HEK293 (cell line): ENCODE measurements at regions not wholly inside any gene's neighbourhood (a gene's known extent, or its start where the extent isn't known, plus 50 kb on each side); places are given as distances from the start of the nearest gene placed in this dataset.

Experiments
- CTCF ChIA-PET: fragments of 350-600 bp; formaldehyde crosslinking; extraction: SDS; loops from one replicate; lab custom pipeline; 2021; ENCODE audit warnings: antibody characterized with exemption; lab: Yijun Ruan, JAX
- POLR2A ChIA-PET: fragments of 300-600 bp; formaldehyde crosslinking; extraction: SDS; loops from one replicate; lab custom pipeline; 2020; ENCODE audit warnings: antibody characterized with exemption, inconsistent platforms; lab: Yijun Ruan, JAX
- H3K27ac ChIP-seq: fragments of 200-500 bp; sonication (Bioruptor generic); 2 replicates; pipeline ENCODE4 v1.5.1; 2014; ENCODE audit warnings: low read depth, low read length, control low read depth, inconsistent platforms; ENCODE audit errors: extremely low read depth
- H3K36me3 ChIP-seq, 2 experiments: fragments of 200-500 bp in 1 of 2; sonication (Bioruptor generic) in 1 of 2; 1 replicate in 1 of 2; 2 replicates in 1 of 2; pipeline ENCODE4 v1.5.1; 2014 to 2017; ENCODE audit warnings: inconsistent platforms in 2 of 2, low read length in 2 of 2; ENCODE audit not compliant: control insufficient read depth in 2 of 2, insufficient read depth in 1 of 2
- H3K4me1 ChIP-seq: fragments of 200-500 bp; sonication (Bioruptor generic); 2 replicates; pipeline ENCODE4 v1.5.1; 2014; ENCODE audit warnings: mild to moderate bottlenecking, low read length, inconsistent platforms; ENCODE audit not compliant: control insufficient read depth, insufficient read depth
- H3K4me3 ChIP-seq: 2 replicates; pipeline ENCODE4 v1.5.1; 2011; ENCODE audit warnings: low read depth, mild to moderate bottlenecking, control low read depth, low read length, moderate library complexity
- H3K9me3 ChIP-seq: fragments of 200-500 bp; sonication (Bioruptor generic); 2 replicates; pipeline ENCODE4 v1.5.1; 2014; ENCODE audit warnings: low read depth, low read length, inconsistent platforms; ENCODE audit not compliant: control insufficient read depth, insufficient read depth
- PRDM6 ChIP-seq: fragments of 450-650 bp; formaldehyde crosslinking; IDR thresholded peaks from 2 replicates; pipeline ENCODE4 v1.5.1; 2017; ENCODE audit warnings: missing biosample characterization, missing genetic modification characterization
- SETDB1 ChIP-seq: IDR thresholded peaks from one replicate; pipeline ENCODE4 v1.6.1; 2017; ENCODE audit warnings: mild to moderate bottlenecking, low read length, moderate library complexity, mixed read lengths; ENCODE audit not compliant: insufficient read length
- YY2 ChIP-seq: fragments of 450-650 bp; formaldehyde crosslinking; IDR thresholded peaks from 2 replicates; pipeline ENCODE4 v1.5.1; 2016; ENCODE audit warnings: missing biosample characterization, missing genetic modification characterization
- ZBTB11 ChIP-seq: fragments of 450-650 bp; formaldehyde crosslinking; conservative IDR thresholded peaks from 2 replicates; pipeline ENCODE4 v1.5.1; 2016; ENCODE audit warnings: low read depth, missing biosample characterization, missing genetic modification characterization
- ZBTB20 ChIP-seq: fragments of 450-650 bp; formaldehyde crosslinking; IDR thresholded peaks from 2 replicates; pipeline ENCODE4 v1.5.1; 2016; ENCODE audit warnings: missing biosample characterization, missing genetic modification characterization
- ZNF121 ChIP-seq: fragments of 450-650 bp; formaldehyde crosslinking; IDR thresholded peaks from 2 replicates; pipeline ENCODE4 v1.5.1; 2016; ENCODE audit warnings: missing biosample characterization, missing genetic modification characterization
- ZNF148 ChIP-seq: fragments of 450-650 bp; formaldehyde crosslinking; IDR thresholded peaks from 2 replicates; pipeline ENCODE4 v1.5.0; 2017; ENCODE audit warnings: missing biosample characterization, missing genetic modification characterization, borderline replicate concordance
- ZNF2 ChIP-seq: fragments of 450-650 bp; formaldehyde crosslinking; IDR thresholded peaks from 2 replicates; pipeline ENCODE4 v1.5.1; 2016; ENCODE audit warnings: missing biosample characterization, missing genetic modification characterization
- ZNF221 ChIP-seq: fragments of 450-650 bp; formaldehyde crosslinking; IDR thresholded peaks from 2 replicates; pipeline ENCODE4 v1.5.1; 2017; ENCODE audit warnings: missing biosample characterization, missing genetic modification characterization, borderline replicate concordance
- ZNF266 ChIP-seq: fragments of 450-650 bp; formaldehyde crosslinking; IDR thresholded peaks from 2 replicates; pipeline ENCODE4 v1.5.1; 2016; ENCODE audit warnings: missing biosample characterization, missing genetic modification characterization, low read depth
- ZNF280D ChIP-seq: fragments of 450-650 bp; formaldehyde crosslinking; IDR thresholded peaks from 2 replicates; pipeline ENCODE4 v1.5.1; 2016; ENCODE audit warnings: missing biosample characterization, missing genetic modification characterization
- ZNF302 ChIP-seq: fragments of 450-650 bp; formaldehyde crosslinking; IDR thresholded peaks from 2 replicates; pipeline ENCODE4 v1.5.1; 2016; ENCODE audit warnings: missing biosample characterization, missing genetic modification characterization, low read depth
- ZNF449 ChIP-seq: fragments of 450-650 bp; formaldehyde crosslinking; IDR thresholded peaks from 2 replicates; pipeline ENCODE4 v1.5.1; 2017; ENCODE audit warnings: missing biosample characterization, mild to moderate bottlenecking, missing genetic modification characterization, moderate library complexity
- ZNF521 ChIP-seq: fragments of 450-650 bp; formaldehyde crosslinking; IDR thresholded peaks from 2 replicates; pipeline ENCODE4 v1.5.1; 2017; ENCODE audit warnings: missing biosample characterization, mild to moderate bottlenecking, missing genetic modification characterization
- ZNF585B ChIP-seq: fragments of 450-650 bp; formaldehyde crosslinking; IDR thresholded peaks from 2 replicates; pipeline ENCODE4 v1.5.1; 2016; ENCODE audit warnings: missing biosample characterization, missing genetic modification characterization
- ZNF600 ChIP-seq: fragments of 450-650 bp; formaldehyde crosslinking; IDR thresholded peaks from 2 replicates; pipeline ENCODE4 v1.5.1; 2016; ENCODE audit warnings: missing biosample characterization, missing genetic modification characterization
- ZNF677 ChIP-seq: fragments of 450-650 bp; IDR thresholded peaks from 2 replicates; pipeline ENCODE4 v1.5.0; 2018; ENCODE audit warnings: missing biosample characterization, mild to moderate bottlenecking, missing genetic modification characterization, moderate library complexity
- ZNF704 ChIP-seq: fragments of 450-650 bp; formaldehyde crosslinking; IDR thresholded peaks from 2 replicates; pipeline ENCODE4 v1.5.1; 2016; ENCODE audit warnings: missing biosample characterization, missing genetic modification characterization

- TF ChIP-seq ZNF266, result no peak
- no peak for TF ChIP-seq ZNF585B (tag by site-specific recombination)
- TF ChIP-seq ZNF2 (tag by site-specific recombination), result no peak
- no peak for TF ChIP-seq ZNF280D (tag by site-specific recombination)
- TF ChIP-seq ZNF302 (tag by site-specific recombination), result no peak
- no peak for TF ChIP-seq ZNF600 (tag by site-specific recombination)
- TF ChIP-seq ZNF521 (tag by site-specific recombination), result no peak
- TF ChIP-seq ZNF449 (tag by site-specific recombination), result no peak
- no peak for TF ChIP-seq PRDM6 (tag by site-specific recombination)
- no peak for TF ChIP-seq ZBTB11
- TF ChIP-seq ZNF221, result no peak
- no peak for TF ChIP-seq ZNF121
- TF ChIP-seq ZBTB20 (tag by site-specific recombination), result no peak
- no peak for TF ChIP-seq SETDB1
- TF ChIP-seq ZNF704 (tag by site-specific recombination), result no peak
- no peak for TF ChIP-seq YY2 (tag by site-specific recombination)
- TF ChIP-seq ZNF677 (tag by site-specific recombination), result no peak
- TF ChIP-seq ZNF148 (tag by site-specific recombination), result no peak
- no peaks in the 10 kb centered on the region for H3K36me3 ChIP-seq
- ChIA-PET POLR2A (no interaction called here), CTCF (interaction anchor here (0.7 to 1.4 kb wide), 2 partner anchors 9 to 33 kb away, joined by 3 to 4 read pairs; no protein-coding TSS in a partner anchor)
- H3K4me3 ChIP-seq, result no peak overlapping the region
- H3K27ac ChIP-seq, result no peak overlapping the region
- no peaks in the 10 kb centered on the region for H3K4me1 ChIP-seq
- no peaks in the 10 kb centered on the region for H3K9me3 ChIP-seq
Observed at GRCh38 chr9:81411961-81412360, 277.4 kb downstream of the TLE1 start.
